SIG-M5 treated with dmso at 0.1 percent for 504 hours (cell line): ENCODE measurements at regions not wholly inside any gene's neighbourhood (a gene's known extent, or its start where the extent isn't known, plus 50 kb on each side); places are given as distances from the start of the nearest gene placed in this dataset.

ENCODE experiments used
- DNase-seq: peaks from one replicate; lab custom pipeline; 2025; ENCODE audit not compliant: unreplicated experiment; lab: John Stamatoyannopoulos, UW

GRCh38 chr12:78403681-78404080, 460.9 kb upstream of the SYT1 start:
- no peak for DNase-seq

- DNase-seq: no peak
Measured at GRCh38 chr12:78406213-78406612, 458.4 kb upstream of the SYT1 start.

GRCh38 chr12:78406828-78407227, 457.7 kb upstream of the SYT1 start:
- no peak for DNase-seq

GRCh38 chr12:78407722-78408121, 456.9 kb upstream of the SYT1 start:
- no peak for DNase-seq

GRCh38 chr12:78414071-78414470, 450.5 kb upstream of the SYT1 start:
- no peak for DNase-seq

GRCh38 chr12:78418919-78419318, 445.7 kb upstream of the SYT1 start:
- no peak for DNase-seq

- no peak for DNase-seq
Measured at GRCh38 chr12:78419513-78419912, 445.1 kb upstream of the SYT1 start.

- no peak for DNase-seq
Measured at GRCh38 chr12:78420991-78421390, 443.6 kb upstream of the SYT1 start.

- DNase-seq: no peak
Measured at GRCh38 chr12:78430551-78430950, 434.0 kb upstream of the SYT1 start.

- no peak for DNase-seq
Measured at GRCh38 chr12:78431931-78432330, 432.6 kb upstream of the SYT1 start.

- no peak for DNase-seq
Measured at GRCh38 chr12:78439666-78440065, 424.9 kb upstream of the SYT1 start.

- DNase-seq: no peak
Measured at GRCh38 chr12:78441737-78442453, 422.7 kb upstream of the SYT1 start.

GRCh38 chr12:78442454-78442801, 422.1 kb upstream of the SYT1 start:
- no peak for DNase-seq

- DNase-seq: no peak
Measured at GRCh38 chr12:78446555-78446954, 418.0 kb upstream of the SYT1 start.

- no peak for DNase-seq
Measured at GRCh38 chr12:78447373-78447772, 417.2 kb upstream of the SYT1 start.

GRCh38 chr12:78448692-78449091, 415.9 kb upstream of the SYT1 start:
- DNase-seq: no peak

GRCh38 chr12:78455991-78456390, 408.6 kb upstream of the SYT1 start:
- DNase-seq: no peak

GRCh38 chr12:78457938-78458337, 406.6 kb upstream of the SYT1 start:
- DNase-seq: peak; percentile 55

GRCh38 chr12:78470354-78471195, 394.0 kb upstream of the SYT1 start:
- no peak for DNase-seq

- no peak for DNase-seq
Measured at GRCh38 chr12:78473136-78473535, 391.4 kb upstream of the SYT1 start.

- DNase-seq: no peak
Measured at GRCh38 chr12:78473561-78473960, 391.0 kb upstream of the SYT1 start.

GRCh38 chr12:78483767-78484315, 380.7 kb upstream of the SYT1 start:
- DNase-seq: no peak
